ENCODE measurements at regions not wholly inside any gene's neighbourhood (a gene's known extent, or its start where the extent isn't known, plus 50 kb on each side); places are given as distances from the start of the nearest gene placed in this dataset.

GRCh38 chr11:134655189-134655989 is 243.3 kb upstream of the B3GAT1 start:
- no peak for TF ChIP-seq PATZ1 (CRISPR knock-in tag; IDR thresholded peaks at IDR 0.05; ENCODE audit: borderline replicate concordance)
- no peak for TF ChIP-seq RARB (CRISPR knock-in tag; IDR thresholded peaks at IDR 0.05)
- TF ChIP-seq ESRRG (CRISPR knock-in tag; IDR thresholded peaks at IDR 0.05) = no peak
- no peak for TF ChIP-seq ZFP30 (CRISPR knock-in tag; IDR thresholded peaks at IDR 0.05)
- TF ChIP-seq GLIS3 (CRISPR knock-in tag; IDR thresholded peaks at IDR 0.05) = no peak
- no peak for TF ChIP-seq PPARA (CRISPR knock-in tag; IDR thresholded peaks at IDR 0.05; ENCODE audit: borderline replicate concordance)
- TF ChIP-seq POU6F1 (CRISPR knock-in tag; IDR thresholded peaks at IDR 0.05; ENCODE audit: borderline replicate concordance, low read depth) = no peak
- TF ChIP-seq ZNF565 (CRISPR knock-in tag; conservative IDR thresholded peaks at IDR 0.05; ENCODE audit: low read depth) = no peak
- no peak for TF ChIP-seq ZFP3 (CRISPR knock-in tag; IDR thresholded peaks at IDR 0.05)
- TF ChIP-seq TSHZ2 (CRISPR knock-in tag; IDR thresholded peaks at IDR 0.05) = no peak
- ATAC-seq = no peak

- ATAC-seq = no peak
- TF ChIP-seq ESRRG (CRISPR knock-in tag; IDR thresholded peaks at IDR 0.05) (no peak), CSDC2 (CRISPR knock-in tag; IDR thresholded peaks at IDR 0.05) (no peak)
These were observed 242.3 kb upstream of the B3GAT1 start for GRCh38 chr11:134654161-134654915.

- no peak for ATAC-seq
- no peak for TF ChIP-seq TCF4 (CRISPR knock-in tag; IDR thresholded peaks at IDR 0.05; ENCODE audit: borderline replicate concordance)
- no peak for TF ChIP-seq GLIS3 (CRISPR knock-in tag; IDR thresholded peaks at IDR 0.05)
- TF ChIP-seq CSRNP3 (CRISPR knock-in tag; IDR thresholded peaks at IDR 0.05) = no peak
- no peak for TF ChIP-seq TOX (CRISPR knock-in tag; IDR thresholded peaks at IDR 0.05; ENCODE audit: borderline replicate concordance)
- no peak for TF ChIP-seq ARNTL (CRISPR knock-in tag; IDR thresholded peaks at IDR 0.05; ENCODE audit: borderline replicate concordance, low read depth)
- TF ChIP-seq ESRRG (CRISPR knock-in tag; IDR thresholded peaks at IDR 0.05) = no peak
- no peak for TF ChIP-seq ZFP3 (CRISPR knock-in tag; IDR thresholded peaks at IDR 0.05)
- TF ChIP-seq OSR1 (CRISPR knock-in tag; IDR thresholded peaks at IDR 0.05) = no peak
- TF ChIP-seq PPARA (CRISPR knock-in tag; IDR thresholded peaks at IDR 0.05; ENCODE audit: borderline replicate concordance) = no peak
- TF ChIP-seq ZNF8 (CRISPR knock-in tag; IDR thresholded peaks at IDR 0.05) = no peak
- no peak for TF ChIP-seq TSHZ2 (CRISPR knock-in tag; IDR thresholded peaks at IDR 0.05)
- TF ChIP-seq CREB5 (CRISPR knock-in tag; IDR thresholded peaks at IDR 0.05; ENCODE audit: low read depth) = no peak
- TF ChIP-seq ZNF70 (CRISPR knock-in tag; IDR thresholded peaks at IDR 0.05) = no peak
- no peak for TF ChIP-seq POU6F1 (CRISPR knock-in tag; IDR thresholded peaks at IDR 0.05; ENCODE audit: borderline replicate concordance, low read depth)
- no peak for TF ChIP-seq ZC3H10 (CRISPR knock-in tag; IDR thresholded peaks at IDR 0.05)
- TF ChIP-seq ISL1 (CRISPR knock-in tag; IDR thresholded peaks at IDR 0.05) = no peak
- TF ChIP-seq ZFP30 (CRISPR knock-in tag; IDR thresholded peaks at IDR 0.05) = no peak
These were observed 240.7 kb upstream of the B3GAT1 start for GRCh38 chr11:134652586-134653255.
